Erythroblast (primary cell): ENCODE measurements at regions not wholly inside any gene's neighbourhood (a gene's known extent, or its start where the extent isn't known, plus 50 kb on each side); places are given as distances from the start of the nearest gene placed in this dataset.

Experiments
- GATA1 ChIP-seq: IDR thresholded peaks from 2 replicates; pipeline ENCODE4 v1.6.1; 2011; ENCODE audit warnings: low read depth, mild to moderate bottlenecking, control low read depth, low read length, moderate library complexity
- POLR2A ChIP-seq: IDR thresholded peaks from 2 replicates; pipeline ENCODE4 v1.6.1; 2011; ENCODE audit warnings: mild to moderate bottlenecking, low read length

DNA sequence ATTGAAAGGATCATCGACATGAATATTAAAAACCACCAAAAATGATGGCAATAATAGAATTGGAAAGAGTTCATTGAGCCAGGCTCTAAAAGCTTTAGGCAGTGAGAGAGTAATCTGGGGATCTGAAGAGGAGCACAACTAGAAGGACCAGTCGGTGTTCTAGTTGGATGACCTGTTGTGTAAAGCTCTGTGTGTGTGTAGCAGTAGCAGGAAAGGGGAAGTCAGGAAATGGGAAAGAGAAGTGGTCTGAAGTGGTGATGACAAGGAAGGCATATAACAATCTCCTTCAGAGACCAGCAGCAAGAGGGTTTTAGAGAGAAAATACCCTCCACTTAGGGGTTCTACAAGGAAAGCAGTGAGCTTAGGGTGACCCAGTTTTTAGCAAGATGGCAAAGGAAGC lies 539.2 kb downstream of the HTR7 start:
- TF ChIP-seq POLR2A: no peak
- no peak for TF ChIP-seq GATA1
